Stimulated activated naive B cell treated with anti-CD40 and anti-IgM and Interleukin-4, amounts not matched to agents 10 μg/mL and 1 μg/mL and 100 μg/mL, for 72 hours (primary cell): ENCODE measurements at regions not wholly inside any gene's neighbourhood (a gene's known extent, or its start where the extent isn't known, plus 50 kb on each side); places are given as distances from the start of the nearest gene placed in this dataset.

ENCODE experiments used
- ATAC-seq, 2 donors: fragments of 150-1000 bp; cut with Tn5 transposase; replicated peaks; 2 replicates each; pipeline ENCODE4 v1.10.0; 2021; ENCODE audit warnings: moderate library complexity in 1 of 2
- DNase-seq: peaks from one replicate; pipeline ENCODE4 v3.0.0; 2021
- H3K27ac Mint-ChIP-seq: one replicate; pipeline ENCODE4 v1.8.0; 2022; ENCODE audit warnings: mild to moderate bottlenecking, mixed read lengths
- H3K27me3 Mint-ChIP-seq, 2 donors: one replicate each; pipeline ENCODE4 v1.8.0; 2022; ENCODE audit warnings: mixed read lengths in 2 of 2
- H3K36me3 Mint-ChIP-seq, 2 donors: one replicate each; pipeline ENCODE4 v1.8.0; 2022; ENCODE audit warnings: mixed read lengths in 2 of 2, mild to moderate bottlenecking in 1 of 2
- H3K4me1 Mint-ChIP-seq, 2 donors: one replicate each; pipeline ENCODE4 v1.8.0; 2022; ENCODE audit warnings: mixed read lengths in 2 of 2, mild to moderate bottlenecking in 1 of 2
- H3K4me3 Mint-ChIP-seq, 2 donors: one replicate each; pipeline ENCODE4 v1.8.0; 2022; ENCODE audit warnings: mild to moderate bottlenecking in 2 of 2, mixed read lengths in 2 of 2, moderate library complexity in 1 of 2
- H3K9me3 Mint-ChIP-seq, 2 donors: one replicate each; pipeline ENCODE4 v1.8.0; 2022; ENCODE audit warnings: mixed read lengths in 2 of 2, mild to moderate bottlenecking in 1 of 2

- no peak for ATAC-seq
- Mint-ChIP-seq H3K4me3 (no peak overlapping the region), H3K27me3 (peaks cover 12 to 15% of the 10 kb centered on the region in 2 donors), H3K4me1 (no peaks in the 10 kb centered on the region), H3K36me3 (no peaks in the 10 kb centered on the region), H3K9me3 (no peaks in the 10 kb centered on the region), H3K27ac (no peak overlapping the region)
- no peak for DNase-seq
Measured at GRCh38 chr17:73887739-73888138, 243.5 kb upstream of the SDK2 start.

DNA sequence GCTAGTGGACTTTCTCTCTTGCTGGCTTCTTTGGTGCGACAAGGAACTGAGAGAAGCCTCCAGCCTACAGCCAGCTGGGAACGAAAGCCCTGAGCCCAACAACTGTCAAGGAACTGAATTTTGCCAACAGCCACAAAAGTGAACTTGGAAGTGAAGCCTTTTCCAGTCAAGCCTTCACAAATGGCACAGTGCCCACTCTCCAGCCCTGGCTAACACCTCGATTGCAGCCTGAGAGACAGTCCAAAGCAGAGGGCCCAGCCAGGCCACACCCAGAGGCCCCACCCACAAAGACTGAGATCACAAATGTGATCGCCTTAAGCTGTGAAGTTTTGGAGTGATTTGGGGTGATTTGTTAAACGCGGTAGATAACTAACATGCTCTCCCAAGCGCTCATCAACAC lies 244.6 kb upstream of the SDK2 start:
- Mint-ChIP-seq H3K4me1 (no peaks in the 10 kb centered on the region), H3K4me3 (no peak overlapping the region), H3K9me3 (peaks cover 0 to 2% of the 10 kb centered on the region in 2 donors), H3K27me3 (peaks cover 11 to 17% of the 10 kb centered on the region in 2 donors), H3K36me3 (no peaks in the 10 kb centered on the region), H3K27ac (no peak overlapping the region)
- DNase-seq = no peak
- no peak for ATAC-seq

DNA sequence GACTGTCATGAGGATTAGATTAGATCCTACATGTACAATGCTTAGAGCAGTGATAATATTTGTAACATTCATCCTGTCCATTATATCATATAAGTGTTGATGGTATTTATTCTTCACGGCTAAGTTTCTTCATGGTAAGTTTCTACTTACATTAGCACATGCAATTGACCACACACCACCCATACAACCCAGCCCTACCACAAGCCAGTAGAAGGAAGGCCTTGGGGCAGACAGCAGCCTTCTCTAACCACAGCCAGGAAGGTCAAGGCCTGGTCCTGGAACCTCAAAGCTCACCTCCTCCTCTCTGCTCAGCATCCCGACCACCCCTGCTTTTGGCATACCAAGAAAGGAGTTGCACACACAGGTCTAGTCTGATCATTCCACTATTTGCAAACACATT lies 245.2 kb upstream of the SDK2 start:
- H3K36me3 Mint-ChIP-seq = no peaks in the 10 kb centered on the region
- no peak overlapping the region for H3K4me3 Mint-ChIP-seq
- peaks cover 7 to 18% of the 10 kb centered on the region in 2 donors for H3K27me3 Mint-ChIP-seq
- DNase-seq = no peak
- no peak for ATAC-seq
- no peak overlapping the region for H3K27ac Mint-ChIP-seq
- no peaks in the 10 kb centered on the region for H3K4me1 Mint-ChIP-seq
- H3K9me3 Mint-ChIP-seq = peaks cover 0 to 2% of the 10 kb centered on the region in 2 donors

DNA sequence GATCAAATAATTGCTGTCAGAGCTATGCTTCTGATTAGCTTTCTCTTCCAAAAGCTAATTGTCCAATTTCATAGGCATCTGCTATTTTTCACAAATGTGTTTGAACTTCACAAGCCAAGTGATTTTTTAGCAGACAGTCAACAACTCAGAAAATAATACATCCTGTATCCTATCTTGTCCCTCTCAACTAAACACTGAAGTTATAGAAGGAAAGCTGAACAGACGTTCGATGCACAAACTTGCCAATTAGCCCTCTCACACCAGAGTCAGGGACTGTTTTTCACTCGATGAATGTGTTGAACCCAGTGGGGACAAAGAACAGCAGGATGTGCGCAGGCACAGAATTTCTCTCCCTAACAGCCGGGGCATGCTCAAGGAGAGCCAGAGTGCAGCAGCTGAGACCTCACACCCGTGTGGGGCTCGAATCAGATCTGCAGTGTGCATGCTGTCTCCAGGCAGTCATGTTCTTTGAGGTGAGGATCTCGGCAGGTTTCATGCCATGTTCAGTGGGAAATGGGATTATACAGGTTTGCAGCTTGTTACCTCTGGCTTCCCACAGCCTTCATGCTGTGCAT lies 246.7 kb upstream of the SDK2 start:
- no peak overlapping the region for H3K4me3 Mint-ChIP-seq
- peaks cover 21 to 24% of the 10 kb centered on the region in 2 donors for H3K27me3 Mint-ChIP-seq
- ATAC-seq = no peak

DNA sequence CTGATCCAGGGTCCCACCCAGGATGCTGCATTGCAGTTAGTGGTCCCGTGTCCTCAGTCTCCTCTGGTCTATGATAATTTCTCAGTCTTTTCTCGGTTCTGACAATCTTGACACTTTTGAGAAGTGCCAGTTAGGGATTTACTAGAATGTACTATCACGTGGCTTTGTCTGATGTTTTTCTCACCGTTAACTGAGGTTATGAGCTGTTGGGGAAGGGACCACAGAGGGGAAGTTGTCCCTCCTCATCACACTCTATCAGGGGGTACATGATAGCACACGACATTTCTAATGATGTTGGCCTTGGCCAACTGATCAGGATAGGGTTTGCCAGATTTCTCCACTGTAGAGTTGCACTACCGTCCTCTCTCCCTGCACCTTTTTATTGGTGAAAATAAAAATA lies 250.9 kb upstream of the SDK2 start:
- ATAC-seq = no peak
- no peak overlapping the region for H3K27ac Mint-ChIP-seq
- H3K4me3 Mint-ChIP-seq = no peak overlapping the region

More for the DNA sequence above, 246.7 kb upstream of the SDK2 start:
- no peaks in the 10 kb centered on the region for H3K36me3 Mint-ChIP-seq
- no peaks in the 10 kb centered on the region for H3K4me1 Mint-ChIP-seq
- DNase-seq = no peak
- H3K9me3 Mint-ChIP-seq = peaks cover 0 to 2% of the 10 kb centered on the region in 2 donors
- H3K27ac Mint-ChIP-seq = no peak overlapping the region

GRCh38 chr17:73896966-73897365 lies 252.7 kb upstream of the SDK2 start:
- Mint-ChIP-seq H3K27ac (no peak overlapping the region), H3K9me3 (peaks cover 0 to 2% of the 10 kb centered on the region in 2 donors), H3K27me3 (peaks cover 58 to 60% of the 10 kb centered on the region in 2 donors), H3K4me3 (no peak overlapping the region), H3K36me3 (no peaks in the 10 kb centered on the region), H3K4me1 (peaks cover 7 to 12% of the 10 kb centered on the region in 2 donors)
- DNase-seq = no peak
- ATAC-seq = no peak

More for the DNA sequence above, 250.9 kb upstream of the SDK2 start:
- Mint-ChIP-seq H3K36me3 (no peaks in the 10 kb centered on the region), H3K4me1 (no peaks in the 10 kb centered on the region), H3K27me3 (peaks cover 45 to 48% of the 10 kb centered on the region in 2 donors), H3K9me3 (peaks cover 0 to 2% of the 10 kb centered on the region in 2 donors)
- DNase-seq = no peak

- no peak overlapping the region for H3K27ac Mint-ChIP-seq
- ATAC-seq (no peak), DNase-seq (no peak)
- no peaks in the 10 kb centered on the region for H3K36me3 Mint-ChIP-seq
- peaks cover 11 to 22% of the 10 kb centered on the region in 2 donors for H3K4me1 Mint-ChIP-seq
- H3K27me3 Mint-ChIP-seq = peaks cover 65 to 73% of the 10 kb centered on the region in 2 donors
- no peak overlapping the region for H3K4me3 Mint-ChIP-seq
- no peaks in the 10 kb centered on the region for H3K9me3 Mint-ChIP-seq
Measured at GRCh38 chr17:73899839-73900238, 255.6 kb upstream of the SDK2 start.

DNA sequence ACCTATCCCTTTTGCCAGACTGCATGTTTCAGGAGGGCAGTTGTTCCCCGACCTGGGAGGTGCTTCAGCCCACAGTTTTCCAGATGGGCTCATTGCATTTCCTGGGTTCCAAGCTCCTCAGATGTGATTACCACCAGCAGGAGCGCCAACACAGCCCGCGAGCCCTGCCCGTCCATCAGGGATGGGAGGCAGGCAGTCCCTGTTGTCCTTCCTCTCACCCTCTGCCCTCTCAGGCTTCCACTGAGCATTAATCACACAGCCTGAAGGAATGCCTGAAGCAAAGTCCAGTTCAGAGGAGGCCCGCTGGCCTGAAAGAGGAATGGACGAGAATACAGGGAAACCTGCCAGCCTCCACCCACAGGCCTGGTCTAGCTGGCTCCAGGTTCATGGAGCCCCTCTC lies 256.3 kb upstream of the SDK2 start:
- no peak overlapping the region for H3K4me3 Mint-ChIP-seq
- peaks cover 59 to 66% of the 10 kb centered on the region in 2 donors for H3K27me3 Mint-ChIP-seq
- H3K27ac Mint-ChIP-seq = no peak overlapping the region
- H3K36me3 Mint-ChIP-seq = no peaks in the 10 kb centered on the region
- DNase-seq = no peak
- no peak for ATAC-seq
- H3K4me1 Mint-ChIP-seq = peaks cover 11 to 22% of the 10 kb centered on the region in 2 donors
- no peaks in the 10 kb centered on the region for H3K9me3 Mint-ChIP-seq

DNA sequence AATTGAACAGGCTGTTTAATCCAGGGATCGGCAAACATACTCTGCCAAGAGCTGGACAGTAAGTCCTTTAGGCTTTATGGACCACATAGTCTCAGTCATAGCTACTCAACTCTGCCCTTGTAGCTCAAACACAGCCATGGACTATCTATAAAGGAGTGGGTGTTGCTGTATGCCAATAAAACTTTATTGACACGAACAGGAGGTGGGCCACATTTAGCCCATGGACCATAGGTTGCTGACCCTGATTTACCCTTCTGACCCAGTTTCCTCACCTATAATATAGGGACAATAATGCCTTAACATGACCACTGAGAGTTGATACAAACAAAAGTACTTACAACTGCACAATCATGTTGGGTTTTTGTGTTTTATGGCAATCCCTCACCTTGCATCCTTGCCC lies 257.0 kb upstream of the SDK2 start:
- peak overlapping the region; percentile 82 to 94 for H3K4me3 Mint-ChIP-seq
- peaks cover 0 to 2% of the 10 kb centered on the region in 2 donors for H3K9me3 Mint-ChIP-seq
- H3K36me3 Mint-ChIP-seq = no peaks in the 10 kb centered on the region
- DNase-seq (no peak), ATAC-seq (no peak)
- H3K27ac Mint-ChIP-seq = no peak overlapping the region
- peaks cover 54 to 68% of the 10 kb centered on the region in 2 donors for H3K27me3 Mint-ChIP-seq
- H3K4me1 Mint-ChIP-seq = peaks cover 11 to 22% of the 10 kb centered on the region in 2 donors

GRCh38 chr17:73901661-73902415 lies 257.6 kb upstream of the SDK2 start:
- ATAC-seq (peak; percentile 65 to 69), DNase-seq (no peak)
- peaks cover 54 to 73% of the 10 kb centered on the region in 2 donors for H3K27me3 Mint-ChIP-seq
- H3K4me3 Mint-ChIP-seq = peak overlapping the region; percentile 82 to 94
- H3K4me1 Mint-ChIP-seq = peaks cover 11 to 22% of the 10 kb centered on the region in 2 donors
- peak overlapping the region; percentile 90 for H3K27ac Mint-ChIP-seq
- H3K36me3 Mint-ChIP-seq = no peaks in the 10 kb centered on the region
- peaks cover 0 to 2% of the 10 kb centered on the region in 2 donors for H3K9me3 Mint-ChIP-seq

DNA sequence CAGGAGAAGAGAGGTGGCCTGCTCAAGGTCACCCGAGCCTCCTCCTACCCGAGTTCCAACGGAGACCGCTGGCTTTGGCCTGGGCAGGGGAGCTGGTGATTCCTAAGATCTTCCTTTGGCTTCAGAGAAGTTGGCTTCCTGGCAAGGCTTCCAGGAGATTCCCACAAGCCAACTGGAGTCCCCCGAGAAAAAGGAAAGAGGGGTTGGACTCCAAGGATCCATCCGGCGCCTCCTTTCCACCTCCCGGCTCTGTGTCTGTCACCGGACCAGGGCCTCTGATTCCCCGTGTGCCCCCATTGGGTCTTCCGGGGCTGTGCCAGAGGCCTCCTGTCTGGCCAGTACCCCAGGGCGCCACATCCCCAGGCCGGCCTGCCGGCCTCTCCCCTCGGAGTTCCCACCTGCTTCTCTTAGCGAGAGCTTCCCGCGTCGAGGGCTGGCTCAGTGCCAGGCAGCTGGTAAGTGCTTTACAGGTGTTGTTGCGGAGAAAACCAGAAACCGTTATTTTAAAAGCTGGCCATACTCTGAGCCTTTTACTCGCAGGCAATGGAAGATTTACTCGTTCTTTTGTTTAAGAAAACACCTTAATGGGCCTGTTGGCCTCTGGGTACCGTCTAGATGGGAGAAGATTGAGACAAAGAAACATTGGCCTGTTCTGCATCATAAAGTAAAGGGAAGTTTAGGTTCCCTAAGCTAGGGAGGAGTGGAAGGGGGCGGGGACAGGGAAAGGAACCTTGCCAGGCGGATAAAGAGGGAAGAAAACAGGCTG lies 258.4 kb upstream of the SDK2 start:
- Mint-ChIP-seq H3K4me3 (peak overlapping the region; percentile 82 to 94), H3K9me3 (peaks cover 0 to 2% of the 10 kb centered on the region in 2 donors), H3K36me3 (no peaks in the 10 kb centered on the region), H3K27ac (peak overlapping the region; percentile 67), H3K27me3 (peaks cover 52 to 77% of the 10 kb centered on the region in 2 donors), H3K4me1 (peaks cover 11 to 22% of the 10 kb centered on the region in 2 donors)
- DNase-seq = no peak
- ATAC-seq = no peak

- H3K4me1 Mint-ChIP-seq = peaks cover 3 to 8% of the 10 kb centered on the region in 2 donors
- DNase-seq (no peak), ATAC-seq (no peak)
- H3K4me3 Mint-ChIP-seq = no peak overlapping the region
- H3K27me3 Mint-ChIP-seq = peaks cover 28 to 59% of the 10 kb centered on the region in 2 donors
- peaks cover 0 to 2% of the 10 kb centered on the region in 2 donors for H3K9me3 Mint-ChIP-seq
- no peak overlapping the region for H3K27ac Mint-ChIP-seq
- H3K36me3 Mint-ChIP-seq = no peaks in the 10 kb centered on the region
Measured at GRCh38 chr17:73906896-73907870, 262.9 kb upstream of the SDK2 start.

DNA sequence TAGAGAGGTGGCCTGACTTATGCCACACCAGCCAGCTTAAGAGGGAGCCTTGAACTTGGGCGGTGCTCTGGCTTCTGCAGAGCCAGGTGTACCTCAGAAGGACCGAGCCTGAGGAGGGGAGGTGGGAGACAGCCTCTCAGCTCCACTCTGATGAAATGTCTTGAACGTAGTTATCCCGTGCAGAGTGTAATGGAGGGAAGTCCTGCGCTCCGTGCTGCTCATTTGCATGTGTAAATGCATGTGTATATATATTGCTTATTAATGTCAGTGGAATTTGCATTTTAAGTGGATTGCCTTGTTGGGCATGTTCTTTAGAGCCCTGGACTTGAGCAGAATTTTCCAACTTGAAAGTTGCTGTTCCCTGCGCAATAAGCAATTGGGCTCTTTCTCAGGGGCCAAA lies 264.9 kb upstream of the SDK2 start:
- Mint-ChIP-seq H3K9me3 (peaks cover 0 to 2% of the 10 kb centered on the region in 2 donors), H3K27me3 (peaks cover 25 to 60% of the 10 kb centered on the region in 2 donors), H3K4me3 (no peak overlapping the region), H3K36me3 (no peaks in the 10 kb centered on the region), H3K4me1 (no peaks in the 10 kb centered on the region), H3K27ac (no peak overlapping the region)
- ATAC-seq (no peak), DNase-seq (no peak)
